ENCODE measurements at regions not wholly inside any gene's neighbourhood (a gene's known extent, or its start where the extent isn't known, plus 50 kb on each side); places are given as distances from the start of the nearest gene placed in this dataset.

- no peak for DNase-seq (ENCODE audit: low read depth)
- no peak for TF ChIP-seq CTCF (conservative IDR thresholded peaks at IDR 0.05; ENCODE audit: low read depth, low read length)
- no peak overlapping the region for H3K4me3 ChIP-seq (ENCODE audit: low read length)
Observed at GRCh38 chr18:2274613-2275012, 296.7 kb downstream of the METTL4 start.

GRCh38 chr18:2281086-2281485 lies 290.2 kb downstream of the METTL4 start:
- no peak overlapping the region for H3K4me3 ChIP-seq (ENCODE audit: low read length)
- TF ChIP-seq CTCF (conservative IDR thresholded peaks at IDR 0.05; ENCODE audit: low read depth, low read length) = no peak
- DNase-seq (ENCODE audit: low read depth) = no peak

GRCh38 chr18:2281523-2282199 lies 289.6 kb downstream of the METTL4 start:
- no peak for DNase-seq (ENCODE audit: low read depth)
- TF ChIP-seq CTCF (conservative IDR thresholded peaks at IDR 0.05; ENCODE audit: low read depth, low read length) = no peak
- no peak overlapping the region for H3K4me3 ChIP-seq (ENCODE audit: low read length)

GRCh38 chr18:2293109-2293839 lies 278.0 kb downstream of the METTL4 start:
- TF ChIP-seq CTCF (conservative IDR thresholded peaks at IDR 0.05; ENCODE audit: low read depth, low read length) = no peak
- no peak overlapping the region for H3K4me3 ChIP-seq (ENCODE audit: low read length)
- no peak for DNase-seq (ENCODE audit: low read depth)

DNA sequence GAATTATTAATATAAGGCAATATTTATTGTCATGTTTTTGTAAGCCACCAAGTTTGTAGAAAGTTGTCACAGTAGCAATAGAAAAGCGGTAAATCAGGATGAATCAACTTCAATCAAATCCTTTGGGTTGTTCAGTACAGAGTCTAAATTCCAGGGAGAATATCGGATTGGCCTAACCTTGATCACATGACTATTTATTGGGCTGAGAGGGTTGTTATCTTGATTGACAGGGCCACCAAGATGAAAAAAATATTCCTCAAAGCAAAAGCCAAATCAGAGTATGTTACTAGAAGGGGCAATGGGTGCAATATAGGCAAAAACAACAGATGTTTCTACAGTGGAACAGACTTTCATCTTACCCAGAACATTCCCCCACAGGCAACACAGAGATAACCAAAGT lies 270.0 kb downstream of the METTL4 start:
- no peak for TF ChIP-seq CTCF (conservative IDR thresholded peaks at IDR 0.05; ENCODE audit: low read depth, low read length)
- DNase-seq (ENCODE audit: low read depth) = no peak
- no peak overlapping the region for H3K4me3 ChIP-seq (ENCODE audit: low read length)

GRCh38 chr18:2302012-2302411 lies 269.3 kb downstream of the METTL4 start:
- DNase-seq (ENCODE audit: low read depth) = no peak
- no peak overlapping the region for H3K4me3 ChIP-seq (ENCODE audit: low read length)

More at GRCh38 chr18:2302012-2302411, 269.3 kb downstream of the METTL4 start:
- no peak for TF ChIP-seq CTCF (conservative IDR thresholded peaks at IDR 0.05; ENCODE audit: low read depth, low read length)

Data from retinal pigment epithelial cell (primary cell).